DOHH2 (cell line): ENCODE measurements at regions not wholly inside any gene's neighbourhood (a gene's known extent, or its start where the extent isn't known, plus 50 kb on each side); places are given as distances from the start of the nearest gene placed in this dataset.
"Not testable (repeated sequence)": the region's sequence is repeated elsewhere in the genome, so short reads cannot be mapped to it uniquely, and the experiment has no call there.

Experiments used
- H3F3A ChIP-seq: fragments of 200-600 bp; sonication (generic), shearing (Covaris generic); 2 replicates; pipeline ENCODE4 v1.6.0; 2016; ENCODE audit warnings: antibody characterized with exemption, mild to moderate bottlenecking; ENCODE audit not compliant: control insufficient read depth, insufficient read depth
- H3K27ac ChIP-seq: fragments of 200-600 bp; sonication (generic); 2 replicates; pipeline ENCODE4 v1.5.1; 2014; ENCODE audit warnings: low read depth, mild to moderate bottlenecking, low read length, moderate library complexity
- H3K27me3 ChIP-seq: fragments of 200-600 bp; sonication (generic); 2 replicates; pipeline ENCODE4 v1.6.1; 2014; ENCODE audit warnings: mild to moderate bottlenecking, low read length, mixed read lengths; ENCODE audit not compliant: control insufficient read depth
- H3K36me3 ChIP-seq: fragments of 200-600 bp; sonication (generic); 2 replicates; pipeline ENCODE4 v1.6.1; 2014; ENCODE audit warnings: mild to moderate bottlenecking, low read length, moderate library complexity, mixed read lengths; ENCODE audit not compliant: control insufficient read depth
- H3K4me1 ChIP-seq: fragments of 200-600 bp; sonication (generic); 2 replicates; pipeline ENCODE4 v1.6.1; 2014; ENCODE audit warnings: mild to moderate bottlenecking, low read length, mixed read lengths; ENCODE audit not compliant: control insufficient read depth
- H3K4me2 ChIP-seq: fragments of 200-600 bp; sonication (generic); 2 replicates; pipeline ENCODE4 v1.6.0; 2014; ENCODE audit warnings: mild to moderate bottlenecking, low read length, moderate library complexity
- H3K4me3 ChIP-seq: fragments of 200-600 bp; sonication (generic); 2 replicates; pipeline ENCODE4 v1.5.1; 2014; ENCODE audit warnings: mild to moderate bottlenecking, low read length, mixed read lengths
- H3K79me2 ChIP-seq: fragments of 200-600 bp; sonication (generic); 2 replicates; pipeline ENCODE4 v1.6.1; 2014; ENCODE audit warnings: mild to moderate bottlenecking, low read length, mixed read lengths; ENCODE audit not compliant: control insufficient read depth
- H3K9me2 ChIP-seq: fragments of 200-600 bp; sonication (generic); replicated peaks from 2 replicates; pipeline ENCODE4 v1.6.1; 2014; ENCODE audit warnings: mild to moderate bottlenecking, low read length, mixed read lengths; ENCODE audit not compliant: control insufficient read depth
- H3K9me3 ChIP-seq: fragments of 200-600 bp; sonication (generic); 2 replicates; pipeline ENCODE4 v1.6.1; 2014; ENCODE audit warnings: antibody characterized with exemption, low read length, mixed read lengths; ENCODE audit not compliant: control insufficient read depth, insufficient read depth
- H4K20me1 ChIP-seq: fragments of 200-600 bp; sonication (generic); 2 replicates; pipeline ENCODE4 v1.6.0; 2014; ENCODE audit warnings: low read depth, mild to moderate bottlenecking, antibody characterized with exemption, low read length, moderate library complexity; ENCODE audit not compliant: control insufficient read depth, insufficient read depth
- CTCF ChIP-seq: fragments of 200-600 bp; sonication (generic); IDR thresholded peaks from one replicate; pipeline ENCODE4 v1.5.1; 2014; ENCODE audit warnings: antibody characterized with exemption, mild to moderate bottlenecking, low read depth, low read length; ENCODE audit not compliant: poor library complexity, severe bottlenecking
- EZH2phosphoT487 ChIP-seq: fragments of 200-600 bp; sonication (generic); IDR thresholded peaks from 2 replicates; pipeline ENCODE4 v1.6.1; 2017; ENCODE audit warnings: borderline replicate concordance, mild to moderate bottlenecking, antibody characterized with exemption, low read length, moderate library complexity, mixed read lengths

GRCh38 chr13:34734932-34735331 is 207.1 kb upstream of the NBEA start:
- H3K4me3 ChIP-seq: no peak overlapping the region
- no peaks in the 10 kb centered on the region for H3K9me3 ChIP-seq
- TF ChIP-seq CTCF: no peak
- TF ChIP-seq EZH2phosphoT487: no peak
- H3K4me2 ChIP-seq: no peak overlapping the region
- no peaks in the 10 kb centered on the region for H3K9me2 ChIP-seq
- no peaks in the 10 kb centered on the region for H3F3A ChIP-seq
- H3K4me1 ChIP-seq: no peaks in the 10 kb centered on the region
- no peaks in the 10 kb centered on the region for H3K79me2 ChIP-seq
- no peaks in the 10 kb centered on the region for H3K36me3 ChIP-seq
- no peak overlapping the region for H3K27ac ChIP-seq
- H4K20me1 ChIP-seq: no peaks in the 10 kb centered on the region
- H3K27me3 ChIP-seq: no peaks in the 10 kb centered on the region

GRCh38 chr13:34738254-34738992 is 203.6 kb upstream of the NBEA start:
- H3K79me2 ChIP-seq: no peaks in the 10 kb centered on the region
- no peaks in the 10 kb centered on the region for H3K4me1 ChIP-seq
- no peaks in the 10 kb centered on the region for H3K36me3 ChIP-seq
- no peaks in the 10 kb centered on the region for H3K27me3 ChIP-seq
- TF ChIP-seq EZH2phosphoT487 (no peak), CTCF (no peak)
- no peak overlapping the region for H3K4me3 ChIP-seq
- no peaks in the 10 kb centered on the region for H3K9me3 ChIP-seq
- H4K20me1 ChIP-seq: no peaks in the 10 kb centered on the region
- no peak overlapping the region for H3K27ac ChIP-seq
- H3K9me2 ChIP-seq: no peaks in the 10 kb centered on the region
- no peak overlapping the region for H3K4me2 ChIP-seq
- no peaks in the 10 kb centered on the region for H3F3A ChIP-seq

GRCh38 chr13:34747056-34747455 is 195.0 kb upstream of the NBEA start:
- H3K27ac ChIP-seq, H3K4me3 ChIP-seq, H3K27me3 ChIP-seq, H3K9me3 ChIP-seq, H3K36me3 ChIP-seq, H3K4me1 ChIP-seq, H3K9me2 ChIP-seq, H3F3A ChIP-seq, H4K20me1 ChIP-seq, H3K4me2 ChIP-seq, H3K79me2 ChIP-seq: not testable (repeated sequence)

- no peaks in the 10 kb centered on the region for H3K27me3 ChIP-seq
- TF ChIP-seq CTCF (no peak), EZH2phosphoT487 (no peak)
- no peaks in the 10 kb centered on the region for H3K9me2 ChIP-seq
- H4K20me1 ChIP-seq: no peaks in the 10 kb centered on the region
- no peaks in the 10 kb centered on the region for H3K36me3 ChIP-seq
- no peaks in the 10 kb centered on the region for H3F3A ChIP-seq
- H3K4me2 ChIP-seq: no peak overlapping the region
- no peak overlapping the region for H3K4me3 ChIP-seq
- H3K79me2 ChIP-seq: no peaks in the 10 kb centered on the region
- H3K27ac ChIP-seq: no peak overlapping the region
- H3K9me3 ChIP-seq: no peaks in the 10 kb centered on the region
- H3K4me1 ChIP-seq: no peaks in the 10 kb centered on the region
These were observed 194.6 kb upstream of the NBEA start for GRCh38 chr13:34747507-34747906.
